Esophagus muscularis mucosa (tissue), 4 donors: ENCODE measurements at regions not wholly inside any gene's neighbourhood (a gene's known extent, or its start where the extent isn't known, plus 50 kb on each side); places are given as distances from the start of the nearest gene placed in this dataset.
"Not testable (repeated sequence)": the region's sequence is repeated elsewhere in the genome, so short reads cannot be mapped to it uniquely, and the experiment has no call there.

Experiments
- DNase-seq: peaks from one replicate; pipeline ENCODE4 v3.0.0-alpha.2; 2017; ENCODE audit errors: extremely low spot score
- H3K27ac ChIP-seq, 4 donors: fragments of 200-600 bp; sonication (generic); replicated peaks in 1 of 4; 1 replicate in 3 of 4; 2 replicates in 1 of 4; pipeline ENCODE4 v1.5.1; 2016 to 2019; ENCODE audit warnings: mild to moderate bottlenecking in 1 of 4
- H3K27me3 ChIP-seq, 4 donors: fragments of 200-600 bp; sonication (generic); one replicate each; pipeline versions ENCODE4 v1.5.1 to v1.6.0; 2016 to 2019
- H3K36me3 ChIP-seq, 4 donors: fragments of 200-600 bp; sonication (generic); one replicate each; pipeline ENCODE4 v1.5.1; 2016 to 2019
- H3K4me1 ChIP-seq, 4 donors: fragments of 200-600 bp; sonication (generic); one replicate each; pipeline ENCODE4 v1.5.1; 2016 to 2019
- H3K4me3 ChIP-seq, 4 donors: fragments of 200-600 bp; sonication (generic); 1 replicate in 2 of 4; 2 replicates in 2 of 4; pipeline ENCODE4 v1.5.1; 2016 to 2019; ENCODE audit warnings: mild to moderate bottlenecking in 4 of 4, moderate library complexity in 1 of 4
- H3K9me3 ChIP-seq, 4 donors: fragments of 200-600 bp; sonication (generic); 1 replicate in 3 of 4; 2 replicates in 1 of 4; pipeline ENCODE4 v1.5.1; 2016 to 2019
- CTCF ChIP-seq, 3 experiments: fragments of 200-600 bp in 2 of 3; fragments of 450-650 bp in 1 of 3; sonication (generic) in 2 of 3; IDR thresholded peaks; one replicate each; pipeline ENCODE4 v1.5.1; 2017 to 2019; ENCODE audit warnings: antibody characterized with exemption in 3 of 3, mild to moderate bottlenecking in 2 of 3, moderate library complexity in 1 of 3
- EP300 ChIP-seq: sonication (generic); formaldehyde crosslinking; IDR thresholded peaks from one replicate; pipeline ENCODE4 v1.6.1; 2017; ENCODE audit warnings: antibody characterized with exemption
- POLR2A ChIP-seq: fragments of 450-650 bp; IDR thresholded peaks from one replicate; pipeline ENCODE4 v1.6.1; 2017; ENCODE audit warnings: antibody characterized with exemption, moderate library complexity, mild to moderate bottlenecking, low read depth
- POLR2AphosphoS5 ChIP-seq, 2 donors: sonication (generic); formaldehyde crosslinking; IDR thresholded peaks; one replicate each; pipeline ENCODE4 v1.6.1; 2017; ENCODE audit warnings: antibody characterized with exemption in 2 of 2
- WGBS: methylation state at CpG from one replicate; pipeline ENCODE4 v1.1.5; 2018; 5-methylcytosine and 5-hydroxymethylcytosine counted together
- intact Hi-C: fragments of 100-400 bp; cut with DNase I; formaldehyde crosslinking; loops from one replicate; pipeline ENCODE4 v1.15.1; 2023

GRCh38 chr13:60244381-60244780 lies 80.7 kb upstream of the DIAPH3 start:
- Histone ChIP-seq H3K36me3 (no peaks in the 10 kb centered on the region), H3K27me3 (no peaks in the 10 kb centered on the region), H3K27ac (no peak overlapping the region), H3K4me1 (no peaks in the 10 kb centered on the region), H3K4me3 (no peak overlapping the region), H3K9me3 (no peaks in the 10 kb centered on the region)
- WGBS, result 98% methylated on average over 1 of the region's 1 CpG
- no peak for TF ChIP-seq CTCF (IDR thresholded peaks at IDR 0.05)
- no peak for TF ChIP-seq EP300
- no peak for TF ChIP-seq POLR2A
- no peak for TF ChIP-seq POLR2AphosphoS5 (IDR thresholded peaks at IDR 0.05)
- no peak for DNase-seq
- intact Hi-C loops, result no loop called here

- 88% methylated on average over 8 of the region's 10 CpGs for WGBS
- H3K27me3 ChIP-seq, H3K9me3 ChIP-seq, intact Hi-C loops, H3K27ac ChIP-seq, H3K4me3 ChIP-seq, DNase-seq, H3K36me3 ChIP-seq, H3K4me1 ChIP-seq: not testable (repeated sequence)
These were observed 87.7 kb upstream of the DIAPH3 start for GRCh38 chr13:60251419-60251818.

- DNase-seq, result no peak
- Histone ChIP-seq H3K4me3 (no peak overlapping the region), H3K27ac (no peak overlapping the region), H3K27me3 (peaks cover 0 to 4% (median 0%) of the 10 kb centered on the region in 4 donors), H3K9me3 (peaks cover 0 to 14% (median 3%) of the 10 kb centered on the region in 4 donors), H3K36me3 (no peaks in the 10 kb centered on the region), H3K4me1 (no peaks in the 10 kb centered on the region)
- TF ChIP-seq EP300 (no peak), POLR2A (no peak), POLR2AphosphoS5 (IDR thresholded peaks at IDR 0.05) (no peak), CTCF (IDR thresholded peaks at IDR 0.05) (no peak)
- intact Hi-C loops, result no loop called here
- WGBS, result 69% methylated on average over 11 of the region's 11 CpGs
These were observed 94.6 kb upstream of the DIAPH3 start for GRCh38 chr13:60258349-60258748.

DNA sequence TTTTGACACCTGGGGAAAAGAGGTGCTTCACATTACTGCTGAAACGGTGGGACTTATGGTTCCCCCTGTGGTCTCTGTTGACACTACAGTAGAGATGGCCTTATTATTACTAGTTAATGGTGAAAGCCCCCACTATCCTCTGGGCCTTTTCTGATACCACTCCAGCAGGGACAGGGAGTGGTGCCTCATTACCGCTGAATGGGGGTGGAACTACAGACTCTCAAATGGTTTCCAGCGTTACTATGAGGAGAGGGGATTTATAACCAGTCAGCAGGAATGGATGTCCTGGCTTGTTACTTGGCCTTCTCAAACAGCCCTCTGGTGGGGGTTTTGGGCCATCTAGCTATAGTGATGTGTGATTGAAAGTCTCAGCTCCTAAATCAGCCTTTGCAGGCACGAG lies 96.7 kb upstream of the DIAPH3 start:
- Histone ChIP-seq H3K27ac (no peak overlapping the region), H3K27me3 (peaks cover 0 to 4% (median 0%) of the 10 kb centered on the region in 4 donors), H3K4me1 (no peaks in the 10 kb centered on the region), H3K4me3 (no peak overlapping the region), H3K9me3 (peaks cover 0 to 10% (median 3%) of the 10 kb centered on the region in 4 donors), H3K36me3 (no peaks in the 10 kb centered on the region)
- WGBS, result 75% methylated on average over 4 of the region's 4 CpGs
- intact Hi-C loops, result no loop called here
- no peak for DNase-seq
- TF ChIP-seq POLR2A (no peak), POLR2AphosphoS5 (IDR thresholded peaks at IDR 0.05) (no peak), CTCF (IDR thresholded peaks at IDR 0.05) (no peak), EP300 (no peak)

DNA sequence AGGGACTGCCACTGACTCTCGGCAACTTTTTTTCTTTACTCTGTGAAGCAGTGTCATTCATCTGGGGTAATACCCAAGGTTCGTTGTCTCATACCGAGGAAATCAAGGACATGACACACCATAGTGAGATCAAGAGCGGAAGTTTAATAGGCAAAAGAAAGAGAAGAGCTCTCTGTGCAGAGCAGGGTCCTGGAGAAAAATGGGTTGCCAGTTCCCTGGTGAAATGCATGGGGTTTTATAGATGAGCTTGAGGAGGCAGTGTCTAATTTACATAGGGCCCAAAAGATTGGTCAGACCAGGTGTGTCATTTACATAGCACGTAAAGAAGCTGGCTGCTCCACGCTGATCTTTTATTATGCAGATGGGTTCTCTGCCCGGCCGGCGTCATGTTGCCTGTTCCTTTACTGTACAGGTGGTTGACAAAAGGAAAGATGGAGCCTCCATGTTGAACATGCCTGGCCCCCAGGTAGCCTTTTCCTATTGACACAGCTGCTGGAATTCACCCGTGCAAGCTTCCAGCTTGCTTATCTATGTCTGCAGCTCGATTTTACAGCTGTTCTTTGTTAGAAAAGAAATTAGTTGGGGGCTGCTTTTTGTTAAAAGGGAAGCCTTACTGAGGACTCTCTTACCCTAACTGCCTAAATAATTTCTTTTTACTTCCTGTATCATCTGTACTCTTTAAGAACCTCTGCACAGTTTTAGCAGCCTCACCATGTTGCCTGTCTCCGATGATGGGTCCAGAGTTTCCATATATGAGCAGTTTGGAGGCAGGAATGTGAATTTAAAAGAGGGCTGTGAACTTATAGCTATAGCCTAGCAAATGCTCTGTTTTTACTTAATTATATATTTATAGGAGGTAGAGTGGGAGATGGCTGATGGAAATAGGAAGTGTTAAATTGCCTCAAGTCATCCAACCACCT lies 98.0 kb upstream of the DIAPH3 start:
- no peak for TF ChIP-seq EP300
- no peak for TF ChIP-seq CTCF (IDR thresholded peaks at IDR 0.05)
- no peak for TF ChIP-seq POLR2AphosphoS5 (IDR thresholded peaks at IDR 0.05)
- no peak for TF ChIP-seq POLR2A
- H3K4me1 ChIP-seq, result no peaks in the 10 kb centered on the region
- 66% methylated on average over 12 of the region's 12 CpGs for WGBS
- no peak overlapping the region for H3K4me3 ChIP-seq
- no peak overlapping the region for H3K27ac ChIP-seq
- H3K27me3 ChIP-seq, result peaks cover 0 to 4% (median 0%) of the 10 kb centered on the region in 4 donors
- peaks cover 0 to 6% (median 3%) of the 10 kb centered on the region in 4 donors for H3K9me3 ChIP-seq
- intact Hi-C loops, result no loop called here
- no peak for DNase-seq
- no peaks in the 10 kb centered on the region for H3K36me3 ChIP-seq
